ENCODE measurements at regions not wholly inside any gene's neighbourhood (a gene's known extent, or its start where the extent isn't known, plus 50 kb on each side); places are given as distances from the start of the nearest gene placed in this dataset.

GRCh38 chr3:162863579-162863978, 1367.0 kb downstream of the OTOL1 start:
- TF ChIP-seq CTCF (IDR thresholded peaks at IDR 0.05) (no peak), EZH2 (IDR thresholded peaks at IDR 0.05) (no peak), EZH2phosphoT487 (IDR thresholded peaks at IDR 0.05) (no peak)
